Suprapubic skin (tissue), 4 donors: ENCODE measurements at regions not wholly inside any gene's neighbourhood (a gene's known extent, or its start where the extent isn't known, plus 50 kb on each side); places are given as distances from the start of the nearest gene placed in this dataset.

Source experiments
- CTCF ChIP-seq, 2 donors: fragments of 200-600 bp in 1 of 2; fragments of 450-650 bp in 1 of 2; sonication (generic) in 1 of 2; IDR thresholded peaks; one replicate each; pipeline ENCODE4 v1.5.1; 2016 to 2019; ENCODE audit warnings: antibody characterized with exemption in 2 of 2, mild to moderate bottlenecking in 1 of 2, moderate library complexity in 1 of 2
- EP300 ChIP-seq: sonication (generic); formaldehyde crosslinking; IDR thresholded peaks from one replicate; pipeline ENCODE4 v1.6.1; 2017; ENCODE audit warnings: antibody characterized with exemption
- POLR2A ChIP-seq, 2 donors: fragments of 450-650 bp; IDR thresholded peaks; one replicate each; pipeline ENCODE4 v1.6.1; 2017; ENCODE audit warnings: antibody characterized with exemption in 2 of 2, mild to moderate bottlenecking in 2 of 2, moderate library complexity in 2 of 2
- POLR2AphosphoS5 ChIP-seq, 3 donors: sonication (generic); formaldehyde crosslinking; IDR thresholded peaks; one replicate each; pipeline ENCODE4 v1.6.1; 2017; ENCODE audit warnings: antibody characterized with exemption in 3 of 3

DNA sequence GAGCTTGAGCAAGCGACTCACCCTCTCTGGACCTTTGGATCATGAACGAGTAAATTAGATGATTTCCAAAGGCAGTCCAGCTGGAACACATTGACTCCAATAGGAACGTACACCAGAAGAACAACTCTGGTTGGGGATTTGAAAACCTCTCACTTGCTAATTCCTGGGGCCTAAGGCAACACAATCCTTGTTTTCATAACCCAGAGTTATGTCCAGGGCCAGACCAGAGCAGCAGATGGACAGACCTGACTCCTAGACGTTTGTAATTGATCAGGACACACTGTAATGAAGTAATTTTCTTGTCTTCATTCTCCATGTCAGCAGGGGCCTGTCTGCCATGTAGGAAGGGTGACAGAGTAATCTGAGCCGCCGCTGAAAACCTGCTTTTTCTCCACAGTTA is 283.9 kb downstream of the IDS start:
- TF ChIP-seq CTCF (IDR thresholded peaks at IDR 0.05) (no peak), EP300 (no peak), POLR2A (IDR thresholded peaks at IDR 0.05) (no peak), POLR2AphosphoS5 (IDR thresholded peaks at IDR 0.05) (no peak)
